ENCODE measurements at regions not wholly inside any gene's neighbourhood (a gene's known extent, or its start where the extent isn't known, plus 50 kb on each side); places are given as distances from the start of the nearest gene placed in this dataset.

DNA sequence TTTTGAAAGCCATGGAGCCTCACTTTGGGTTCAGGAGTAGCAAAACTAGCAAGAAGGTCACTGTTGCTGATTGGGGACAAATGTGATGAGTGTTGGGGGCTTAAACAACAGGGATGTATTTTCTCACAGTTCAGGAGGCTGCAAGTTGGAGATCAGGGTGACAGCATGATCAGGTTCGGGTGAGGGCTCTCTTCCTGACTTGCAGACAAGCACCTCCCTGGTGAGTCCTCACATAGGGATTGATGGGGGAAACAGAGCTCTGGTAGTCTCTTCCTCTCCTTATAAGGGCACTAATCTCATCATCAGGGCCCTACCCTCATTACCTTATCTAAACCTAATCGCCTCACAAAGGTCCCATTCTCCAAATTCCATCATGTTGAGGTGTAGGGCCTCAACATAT lies 179.2 kb downstream of the TSHZ3 start:
- no peak for TF ChIP-seq CTCF (IDR thresholded peaks at IDR 0.05)
- no peak for TF ChIP-seq EZH2 (IDR thresholded peaks at IDR 0.05)
- TF ChIP-seq EZH2phosphoT487 (IDR thresholded peaks at IDR 0.05) = no peak
- H3K27ac Mint-ChIP-seq = no peak overlapping the region

GRCh38 chr19:31168106-31168625 lies 181.1 kb downstream of the TSHZ3 start:
- H3K27me3 Mint-ChIP-seq (ENCODE audit: insufficient read depth, low read depth) = peaks cover 4% of the 10 kb centered on the region
- H3K27ac ChIP-seq = no peak overlapping the region
- no peak overlapping the region for H3K9ac ChIP-seq
- no peaks in the 10 kb centered on the region for H3F3A ChIP-seq (ENCODE audit: low read depth)
- H4K20me1 ChIP-seq (ENCODE audit: low read depth) = no peaks in the 10 kb centered on the region
- H3K9me3 Mint-ChIP-seq = no peaks in the 10 kb centered on the region
- no peaks in the 10 kb centered on the region for H3K27me3 ChIP-seq
- H3K4me3 ChIP-seq = no peak overlapping the region
- no peak overlapping the region for H3K27ac Mint-ChIP-seq
- no peak overlapping the region for H2AFZ ChIP-seq (replicated peaks)
- no peaks in the 10 kb centered on the region for H3K9me3 ChIP-seq (ENCODE audit: low read depth)
- no peaks in the 10 kb centered on the region for H3K36me3 ChIP-seq
- DNase-seq (ENCODE audit: low spot score) = no peak
- no peaks in the 10 kb centered on the region for H3K79me2 ChIP-seq (ENCODE audit: low read depth)
- TF ChIP-seq EZH2phosphoT487 (IDR thresholded peaks at IDR 0.05) = no peak
- no peak for TF ChIP-seq CTCF (IDR thresholded peaks at IDR 0.05)
- no peak for TF ChIP-seq EZH2 (IDR thresholded peaks at IDR 0.05)
- H3K4me1 ChIP-seq = no peaks in the 10 kb centered on the region
- H3K36me3 Mint-ChIP-seq = no peaks in the 10 kb centered on the region
- H3K4me2 ChIP-seq = no peak overlapping the region
- H3K4me3 Mint-ChIP-seq = no peak overlapping the region
- peaks cover 13% of the 10 kb centered on the region for H3K4me1 Mint-ChIP-seq

More for the DNA sequence above, 179.2 kb downstream of the TSHZ3 start:
- Histone ChIP-seq H2AFZ (replicated peaks) (no peak overlapping the region), H3K9ac (no peak overlapping the region), H3F3A (ENCODE audit: low read depth) (no peaks in the 10 kb centered on the region), H3K79me2 (ENCODE audit: low read depth) (no peaks in the 10 kb centered on the region), H3K4me3 (no peak overlapping the region), H3K4me2 (no peak overlapping the region), H3K4me1 (no peaks in the 10 kb centered on the region), H3K27ac (no peak overlapping the region), H3K27me3 (no peaks in the 10 kb centered on the region), H3K36me3 (no peaks in the 10 kb centered on the region), H4K20me1 (ENCODE audit: low read depth) (no peaks in the 10 kb centered on the region), H3K9me3 (ENCODE audit: low read depth) (no peaks in the 10 kb centered on the region)
- Mint-ChIP-seq H3K4me3 (no peak overlapping the region), H3K27me3 (ENCODE audit: insufficient read depth, low read depth) (peaks cover 7% of the 10 kb centered on the region), H3K9me3 (no peaks in the 10 kb centered on the region), H3K4me1 (peaks cover 9% of the 10 kb centered on the region), H3K36me3 (no peaks in the 10 kb centered on the region)
- DNase-seq (ENCODE audit: low spot score) = no peak

- no peak for DNase-seq (ENCODE audit: low spot score)
- Histone ChIP-seq H3K9me3 (ENCODE audit: low read depth) (no peaks in the 10 kb centered on the region), H3F3A (ENCODE audit: low read depth) (no peaks in the 10 kb centered on the region), H3K79me2 (ENCODE audit: low read depth) (no peaks in the 10 kb centered on the region), H3K27me3 (no peaks in the 10 kb centered on the region), H2AFZ (replicated peaks) (no peak overlapping the region), H3K9ac (no peak overlapping the region), H3K36me3 (no peaks in the 10 kb centered on the region), H3K27ac (no peak overlapping the region), H3K4me1 (no peaks in the 10 kb centered on the region), H3K4me3 (no peak overlapping the region), H3K4me2 (no peak overlapping the region), H4K20me1 (ENCODE audit: low read depth) (no peaks in the 10 kb centered on the region)
- Mint-ChIP-seq H3K27me3 (ENCODE audit: insufficient read depth, low read depth) (peaks cover 6% of the 10 kb centered on the region), H3K4me1 (peaks cover 13% of the 10 kb centered on the region), H3K36me3 (no peaks in the 10 kb centered on the region), H3K9me3 (no peaks in the 10 kb centered on the region), H3K4me3 (no peak overlapping the region), H3K27ac (no peak overlapping the region)
- no peak for TF ChIP-seq CTCF (IDR thresholded peaks at IDR 0.05)
- no peak for TF ChIP-seq EZH2 (IDR thresholded peaks at IDR 0.05)
- no peak for TF ChIP-seq EZH2phosphoT487 (IDR thresholded peaks at IDR 0.05)
Measured at GRCh38 chr19:31167690-31168089, 181.5 kb downstream of the TSHZ3 start.

Measured in neural progenitor cell (in vitro differentiated cells).